ENCODE measurements at regions not wholly inside any gene's neighbourhood (a gene's known extent, or its start where the extent isn't known, plus 50 kb on each side); places are given as distances from the start of the nearest gene placed in this dataset.

DNA sequence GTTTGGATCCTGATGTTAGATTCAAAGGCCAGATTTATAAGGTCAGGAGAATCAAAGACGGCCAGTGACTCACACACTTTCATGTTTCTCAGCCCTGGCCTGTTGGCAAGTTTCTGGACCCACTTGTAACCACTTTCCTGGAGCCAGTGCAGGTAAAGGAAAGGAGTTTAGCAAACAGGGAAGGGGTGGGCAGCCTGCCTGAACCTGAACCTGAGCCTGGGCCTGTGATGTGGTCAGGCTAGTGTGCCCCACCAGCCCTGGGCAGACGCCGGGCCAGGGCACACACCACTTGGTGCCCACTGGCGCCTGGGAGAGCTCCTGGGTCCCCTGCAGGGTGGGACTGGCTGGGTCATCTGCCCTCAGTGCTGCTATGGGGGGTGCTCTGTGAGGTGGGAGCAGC lies 100.5 kb upstream of the SPRED2 start:
- DNase-seq (ENCODE audit: low spot score) = no peak

DNA sequence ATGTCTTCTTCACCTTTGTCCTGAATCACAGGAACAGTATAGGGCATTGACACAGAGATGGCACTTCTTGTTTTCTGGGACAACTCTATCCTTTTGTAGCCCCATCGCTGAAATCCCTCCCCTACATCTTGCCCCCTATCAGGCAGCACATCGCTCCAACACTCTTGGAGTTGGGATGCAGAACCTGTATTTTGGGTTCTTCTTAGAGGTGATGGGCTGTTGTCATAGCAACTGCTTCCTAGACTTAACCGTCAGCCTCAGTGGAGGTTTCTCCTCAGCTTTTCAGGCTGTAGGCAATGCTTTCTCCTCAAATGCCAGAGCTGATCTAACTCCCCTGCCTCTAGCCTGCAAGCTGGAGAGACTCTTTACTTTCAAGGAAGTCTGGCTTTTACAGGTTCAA lies 99.9 kb upstream of the SPRED2 start:
- DNase-seq (ENCODE audit: low spot score) = no peak

DNA sequence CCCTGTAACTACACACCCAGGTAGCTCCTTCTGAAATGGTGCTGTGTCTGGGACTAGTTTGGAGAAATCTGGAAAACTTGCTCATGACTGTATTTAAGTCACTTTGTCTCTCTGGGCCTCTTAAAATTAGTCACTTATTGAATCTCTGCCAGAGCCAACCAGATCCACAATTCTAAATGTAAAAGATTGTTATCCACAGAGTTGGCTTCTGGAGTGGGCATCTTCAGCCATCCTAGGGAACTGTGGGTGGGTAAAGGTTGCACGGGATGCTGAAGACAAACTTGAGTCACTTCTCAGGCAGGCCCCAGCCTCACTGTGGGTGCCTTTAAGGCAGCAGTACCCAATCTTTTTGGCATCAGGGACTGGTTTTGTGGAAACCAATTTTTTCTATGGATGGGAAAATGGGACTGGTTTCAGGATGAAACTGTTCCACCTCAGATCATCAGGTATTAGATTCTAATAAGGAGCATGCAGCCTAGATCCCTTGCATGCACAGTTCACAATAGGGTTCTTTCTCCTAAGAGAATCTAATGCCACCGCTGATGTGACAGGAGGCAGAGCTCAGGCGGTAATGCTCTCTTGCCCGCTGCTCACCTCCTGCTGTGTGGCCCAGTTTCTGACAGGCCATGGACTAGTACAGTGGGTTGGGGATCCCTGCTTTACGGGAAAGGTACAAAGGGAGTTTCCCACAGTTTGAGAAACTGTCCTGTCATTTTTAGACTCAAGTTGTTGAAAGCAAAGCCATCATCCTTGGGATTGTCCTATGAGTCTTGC lies 98.3 kb upstream of the SPRED2 start:
- DNase-seq (ENCODE audit: low spot score) = no peak

DNA sequence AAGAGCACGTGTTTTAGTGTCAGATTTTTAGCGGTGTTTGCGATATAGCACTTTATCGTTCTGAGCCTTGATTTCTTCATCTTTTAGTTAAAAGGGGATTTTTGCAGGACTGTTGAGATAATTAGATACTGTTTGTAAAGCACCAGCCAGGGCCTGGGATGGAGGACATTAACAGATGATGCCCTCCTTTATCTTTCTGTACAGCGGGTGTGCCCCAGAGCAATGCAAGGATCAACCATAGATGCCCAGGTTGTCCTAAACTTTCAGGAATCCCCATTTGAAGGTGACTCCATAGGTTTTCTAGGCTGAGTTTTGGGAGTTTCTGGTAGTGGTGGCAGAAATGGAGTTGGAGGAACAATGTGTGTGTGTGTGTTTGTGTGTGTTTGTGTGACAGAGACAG lies 97.0 kb upstream of the SPRED2 start:
- no peak for DNase-seq (ENCODE audit: low spot score)

DNA sequence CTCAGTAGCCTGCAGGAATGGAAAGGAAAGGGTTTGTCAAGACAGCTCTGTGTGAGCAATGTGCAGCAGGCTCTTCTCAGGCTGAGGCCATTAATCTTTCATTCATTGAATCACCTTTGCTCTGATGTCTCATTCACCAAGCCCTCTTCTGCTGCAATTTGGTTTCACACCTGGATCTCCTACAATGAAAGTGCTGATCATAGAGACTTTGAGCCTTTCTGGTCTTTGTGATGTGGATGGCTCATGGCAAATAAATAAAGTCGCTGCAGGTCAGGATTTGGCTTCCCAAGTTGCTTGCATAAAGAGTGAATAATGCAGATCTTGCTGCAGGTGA lies 95.8 kb upstream of the SPRED2 start:
- no peak for DNase-seq (ENCODE audit: low spot score)

DNA sequence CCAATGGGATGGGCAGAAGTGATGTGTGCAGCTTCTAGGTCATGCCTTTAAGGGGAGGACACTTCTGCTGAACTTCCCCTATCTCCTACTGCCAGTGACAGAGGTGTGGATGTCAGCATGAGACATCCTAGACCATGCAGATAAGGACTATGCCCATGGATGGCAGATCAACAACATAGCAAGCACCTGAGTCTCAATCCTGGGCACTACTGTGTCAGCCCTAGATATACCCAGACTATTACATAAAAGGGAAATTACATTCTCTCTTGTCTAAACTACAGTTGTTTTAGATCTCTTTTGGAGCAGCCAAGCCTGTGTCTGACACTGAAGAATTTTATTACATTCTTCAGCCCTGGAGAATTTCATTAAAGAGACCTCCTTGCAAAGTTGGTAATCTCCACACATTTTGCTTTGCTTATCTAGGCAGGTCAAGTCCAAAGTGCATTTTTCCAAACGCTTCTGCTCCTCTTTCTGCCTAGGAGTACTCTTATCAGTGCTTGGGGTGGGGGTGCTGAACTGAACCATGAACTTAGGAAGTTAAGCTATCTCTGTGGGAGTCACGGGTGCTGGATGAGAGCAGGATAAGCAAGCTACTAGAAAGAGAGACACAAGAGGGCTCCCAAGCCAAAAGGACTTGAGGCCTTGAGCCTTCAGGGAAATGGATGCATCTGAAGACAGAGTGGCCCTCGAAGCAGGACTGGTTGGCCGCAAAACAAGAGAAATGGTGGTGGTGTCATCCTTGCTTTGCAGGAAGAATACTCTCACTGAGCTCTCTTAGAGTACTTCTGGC lies 95.2 kb upstream of the SPRED2 start:
- no peak for DNase-seq (ENCODE audit: low spot score)

DNA sequence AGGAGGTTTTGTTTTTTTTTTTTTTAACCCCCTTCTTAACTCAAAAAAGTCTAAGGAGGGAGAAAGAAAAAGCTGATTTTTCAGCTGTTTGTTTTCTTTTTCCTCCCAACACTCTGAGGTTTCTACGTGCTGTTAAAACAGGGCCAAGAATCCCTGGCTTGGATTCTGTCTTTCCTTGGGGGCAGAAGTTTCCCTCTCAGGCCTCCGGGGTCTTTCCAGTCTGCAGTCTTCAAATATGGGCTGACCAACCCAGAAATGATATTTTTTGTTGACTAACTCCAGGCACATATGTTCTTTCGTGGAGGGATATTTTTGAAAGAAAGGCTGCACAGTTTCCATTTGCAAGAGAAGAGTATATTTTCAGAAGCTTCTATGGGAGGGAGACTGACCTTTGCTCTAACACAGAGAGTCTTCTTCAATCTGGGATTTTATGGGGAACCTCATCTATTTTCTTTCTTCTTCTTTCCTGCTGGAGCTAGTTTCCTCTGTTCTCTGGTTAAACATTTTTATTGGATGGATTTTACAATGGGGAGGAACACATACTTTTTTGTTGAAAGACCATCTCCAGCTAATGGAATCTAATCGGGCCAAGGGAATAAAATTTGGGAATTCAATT lies 93.3 kb upstream of the SPRED2 start:
- no peak for DNase-seq (ENCODE audit: low spot score)

DNA sequence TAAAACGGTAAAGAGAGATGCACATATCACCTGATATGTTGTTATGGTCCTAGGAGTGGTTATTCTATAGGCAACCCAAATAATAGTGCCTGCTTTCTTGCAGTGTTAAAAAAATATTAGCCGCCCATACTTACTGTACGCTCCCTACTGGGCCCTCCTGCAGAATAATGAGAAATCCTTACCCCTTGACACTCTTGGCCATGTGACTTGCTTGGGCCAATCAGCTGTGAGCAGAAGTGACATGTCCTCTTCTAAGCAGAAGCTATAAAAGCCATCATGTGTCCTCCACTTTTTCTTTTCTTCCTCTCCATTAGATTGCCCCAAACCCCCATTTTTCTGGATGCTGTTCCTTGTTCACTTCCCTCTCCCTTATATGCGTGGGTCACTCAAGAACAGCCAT lies 90.5 kb upstream of the SPRED2 start:
- no peak for DNase-seq (ENCODE audit: low spot score)

DNA sequence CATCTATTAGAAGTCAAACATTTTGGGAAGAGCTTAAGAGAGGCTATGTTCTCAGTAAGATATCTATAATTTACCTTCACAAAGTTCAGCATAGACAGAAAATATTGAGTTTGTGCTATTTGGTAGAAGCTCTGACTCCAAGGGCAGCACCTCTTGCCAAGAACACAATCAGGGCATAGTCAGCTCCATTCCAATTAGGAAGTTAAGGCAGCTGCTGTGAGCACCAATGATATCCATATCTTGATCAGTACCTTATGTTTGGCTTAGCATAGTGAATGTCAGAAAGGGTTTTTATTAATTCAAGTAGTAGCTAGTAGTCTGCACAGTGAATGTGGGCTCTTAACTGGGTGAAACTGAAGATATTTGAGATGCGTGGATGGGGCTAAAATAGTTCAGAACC lies 86.4 kb upstream of the SPRED2 start:
- no peak for DNase-seq (ENCODE audit: low spot score)

DNA sequence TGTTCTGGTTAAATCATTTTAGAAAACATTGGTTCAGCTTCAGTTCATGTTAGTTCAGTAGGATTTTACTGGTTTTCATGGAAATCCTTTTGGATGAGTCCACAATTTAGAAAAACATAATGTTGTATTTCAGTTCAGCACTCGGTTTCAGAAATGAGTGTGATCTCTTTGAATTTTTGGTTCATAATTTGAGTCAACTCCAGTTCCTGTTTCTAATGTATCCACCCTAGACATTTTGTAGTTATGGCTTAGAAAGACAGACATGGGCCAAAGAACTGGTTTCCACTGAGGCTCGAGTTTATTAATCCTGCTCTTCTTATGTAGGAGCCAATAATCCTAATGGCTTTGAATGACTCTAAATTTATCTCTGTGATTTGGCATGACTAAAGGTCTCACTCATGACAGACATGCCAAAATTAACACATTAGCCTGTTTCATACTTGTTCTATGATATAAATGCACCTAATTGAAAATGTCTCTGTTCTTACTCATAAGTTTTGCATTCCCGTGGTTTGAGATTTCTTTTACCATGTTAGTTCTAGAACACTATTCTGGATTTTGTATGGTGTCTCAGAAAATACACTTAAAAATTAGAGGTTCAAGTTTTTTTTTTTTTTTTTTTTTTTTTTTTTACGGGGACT lies 82.3 kb upstream of the SPRED2 start:
- DNase-seq (ENCODE audit: low spot score) = no peak

DNA sequence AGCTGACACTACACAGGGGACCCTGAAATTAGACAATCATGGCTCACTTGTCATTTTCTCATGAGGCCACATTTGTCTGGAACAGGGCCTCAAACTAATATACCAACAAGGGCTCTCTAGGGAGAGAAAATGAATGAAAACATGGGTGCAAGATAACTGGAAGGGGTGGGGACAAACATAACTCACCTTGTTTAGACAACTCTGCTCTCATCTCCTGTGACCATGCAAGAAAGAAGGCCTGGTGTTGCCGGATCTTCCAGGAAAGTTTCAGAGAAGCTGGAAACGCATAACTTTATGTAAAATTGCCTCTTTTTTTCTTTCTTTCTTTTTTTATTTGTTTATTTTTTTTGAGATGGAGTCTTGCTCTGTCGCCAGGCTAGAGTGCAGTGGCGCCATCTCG lies 80.4 kb upstream of the SPRED2 start:
- no peak for DNase-seq (ENCODE audit: low spot score)

DNA sequence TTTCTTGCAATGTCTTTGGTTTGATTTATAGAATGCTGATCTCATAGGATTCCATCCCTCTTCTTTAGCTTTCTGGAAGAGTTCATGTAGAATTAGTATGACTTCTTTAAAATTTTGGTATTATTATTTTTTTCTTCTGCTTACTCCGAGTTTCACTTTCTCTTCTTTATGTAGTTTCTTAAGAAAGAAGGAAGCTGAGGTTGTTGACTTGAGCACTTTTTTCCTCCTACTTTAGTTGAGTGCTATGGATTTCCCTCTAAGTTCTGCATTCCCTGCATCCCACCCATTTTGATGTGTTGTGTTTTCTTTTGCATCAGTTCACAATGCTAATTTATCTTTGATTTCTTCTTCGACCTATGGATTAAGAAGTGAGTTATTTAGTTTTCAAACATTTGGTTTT lies 78.9 kb upstream of the SPRED2 start:
- no peak for DNase-seq (ENCODE audit: low spot score)

DNA sequence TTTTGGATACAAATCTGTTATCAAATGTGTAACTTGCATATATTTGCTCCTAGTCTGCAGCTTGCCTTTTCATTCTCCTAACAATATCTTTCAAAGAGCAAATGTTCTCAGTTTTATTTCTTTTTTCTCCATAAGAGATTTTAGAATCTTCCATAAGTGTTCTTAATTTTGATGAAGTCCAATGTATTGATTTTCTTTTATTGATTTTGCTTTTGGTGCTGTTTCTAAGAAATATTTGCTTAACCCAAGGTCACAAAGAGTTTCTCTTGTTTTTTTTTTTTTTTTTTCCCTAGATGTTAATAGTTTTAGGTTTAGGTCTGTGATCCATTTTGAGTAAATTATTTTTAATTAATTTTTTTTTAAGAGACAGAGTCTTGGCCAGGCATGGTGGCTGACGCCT lies 75.8 kb upstream of the SPRED2 start:
- no peak for DNase-seq (ENCODE audit: low spot score)

DNA sequence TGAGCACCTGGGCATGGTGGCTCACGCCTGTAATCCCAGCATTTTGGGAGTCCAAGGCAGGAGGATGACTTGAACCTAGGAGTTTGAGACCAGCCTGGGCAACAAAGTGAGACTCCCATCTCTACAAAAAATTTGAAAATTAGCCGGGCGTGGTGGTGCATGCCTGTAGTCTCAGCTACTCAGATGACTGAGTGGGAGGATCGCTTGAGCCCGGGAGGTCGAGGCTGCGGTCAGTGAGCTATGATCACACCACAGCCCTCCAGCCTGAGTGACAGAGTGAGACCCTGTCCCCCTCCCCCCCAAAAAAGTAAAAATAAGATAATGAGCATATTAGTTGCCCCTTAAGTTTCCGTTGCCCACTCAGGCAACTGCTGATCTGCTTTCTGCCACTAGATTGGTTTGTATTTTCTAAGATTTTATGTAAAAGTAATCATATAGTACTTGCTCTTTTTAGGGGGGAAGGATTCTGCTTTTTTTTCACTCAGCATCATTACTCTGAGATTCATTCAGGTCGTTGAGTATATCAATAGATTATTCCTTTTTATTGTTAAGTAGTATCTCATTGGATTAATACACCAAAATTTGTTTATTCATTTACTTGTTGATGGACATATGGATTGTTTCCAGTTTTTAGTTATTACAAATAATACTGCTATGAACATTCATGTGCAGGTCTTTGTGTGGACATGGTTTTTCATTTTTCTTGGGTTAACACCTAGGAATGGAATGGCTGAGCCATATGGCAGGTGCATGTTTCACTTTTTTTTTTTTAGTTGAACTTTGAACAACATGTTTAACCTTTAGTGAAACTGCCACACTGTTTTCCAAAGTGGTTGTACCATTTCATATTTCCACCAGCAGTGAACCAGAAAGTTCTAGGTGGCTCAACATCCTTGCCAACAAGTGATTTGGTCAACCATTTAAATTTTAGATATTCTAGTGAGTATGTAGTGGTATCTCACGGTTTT lies 75.0 kb upstream of the SPRED2 start:
- DNase-seq (ENCODE audit: low spot score) = no peak

DNA sequence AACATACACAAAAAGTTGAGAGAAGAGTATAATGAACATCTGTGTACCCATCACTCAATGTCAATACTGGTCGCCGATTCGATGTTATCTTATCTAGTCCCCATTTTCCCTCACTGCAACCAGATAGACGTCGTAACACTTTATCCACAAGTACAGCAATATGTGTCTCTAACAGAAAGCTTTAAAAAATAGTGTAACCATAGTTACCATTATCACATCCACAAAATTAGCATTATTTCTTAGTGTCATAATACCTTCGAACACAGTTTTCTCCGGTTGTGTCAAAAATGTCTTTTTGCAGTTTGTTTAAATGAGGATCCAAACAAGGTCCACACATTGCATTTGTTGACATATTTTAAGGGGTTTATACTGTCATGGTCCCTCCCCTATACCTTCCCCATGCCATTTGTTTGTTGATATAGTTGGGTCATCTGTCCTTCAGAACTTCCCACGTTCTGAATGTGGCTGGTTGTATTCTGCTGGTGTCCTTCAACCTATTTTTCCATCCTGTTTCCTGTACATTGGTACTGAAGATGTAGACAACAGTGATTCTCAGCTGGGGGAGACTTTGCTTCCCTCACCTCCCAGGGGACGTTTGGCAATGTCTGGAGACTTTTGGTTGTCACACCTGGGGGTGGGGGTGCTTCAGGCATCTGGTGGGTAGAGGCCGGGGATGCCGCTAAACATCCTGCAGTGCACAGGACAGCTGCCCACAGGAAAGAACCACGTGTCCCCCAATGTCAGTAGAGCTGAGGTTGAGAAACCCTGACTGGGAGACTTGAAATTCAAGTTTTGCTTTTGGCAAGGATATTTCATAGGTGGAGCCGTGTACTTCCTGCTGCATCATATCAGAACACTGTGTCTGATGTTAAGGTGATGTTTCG lies 72.7 kb upstream of the SPRED2 start:
- no peak for DNase-seq (ENCODE audit: low spot score)

DNA sequence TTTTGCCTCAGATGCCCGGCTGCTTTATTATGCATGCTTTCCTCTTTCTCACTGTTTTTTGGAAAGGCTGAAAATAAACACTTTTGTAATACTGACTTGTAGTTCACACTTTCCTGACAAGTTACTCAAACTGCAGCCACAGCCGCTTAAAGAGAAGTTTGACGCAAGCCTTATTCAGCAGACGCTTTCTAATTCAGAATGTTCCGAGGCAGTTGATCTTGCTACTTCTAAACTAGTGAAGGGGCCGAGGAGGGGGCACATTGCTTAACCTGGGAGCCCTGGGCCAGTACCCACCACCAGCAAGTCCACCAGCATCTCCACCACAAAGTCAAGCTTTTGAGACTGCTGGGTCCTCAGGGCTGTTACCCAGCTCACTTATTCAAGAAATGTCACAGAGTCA lies 71.8 kb upstream of the SPRED2 start:
- DNase-seq (ENCODE audit: low spot score) = no peak

DNA sequence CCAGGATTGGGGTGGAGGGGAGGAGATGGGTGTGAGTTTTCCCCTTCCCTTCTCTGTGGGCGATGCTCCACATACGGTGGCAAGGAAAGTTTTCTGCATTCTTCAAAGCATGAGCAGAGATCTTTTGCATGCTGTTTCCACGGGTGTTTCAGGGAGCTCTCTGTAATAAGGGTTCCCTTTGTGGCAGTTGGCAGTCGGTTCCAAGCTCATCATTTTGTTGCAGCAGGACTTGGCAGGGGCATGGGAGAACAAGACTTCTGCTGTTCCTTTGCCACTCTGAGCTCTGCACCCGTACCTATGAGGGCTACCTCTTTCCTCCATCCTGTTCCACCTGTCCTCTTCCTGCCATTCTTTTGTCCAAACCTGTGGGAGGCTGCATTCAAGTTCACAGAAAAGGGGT lies 71.3 kb upstream of the SPRED2 start:
- no peak for DNase-seq (ENCODE audit: low spot score)

DNA sequence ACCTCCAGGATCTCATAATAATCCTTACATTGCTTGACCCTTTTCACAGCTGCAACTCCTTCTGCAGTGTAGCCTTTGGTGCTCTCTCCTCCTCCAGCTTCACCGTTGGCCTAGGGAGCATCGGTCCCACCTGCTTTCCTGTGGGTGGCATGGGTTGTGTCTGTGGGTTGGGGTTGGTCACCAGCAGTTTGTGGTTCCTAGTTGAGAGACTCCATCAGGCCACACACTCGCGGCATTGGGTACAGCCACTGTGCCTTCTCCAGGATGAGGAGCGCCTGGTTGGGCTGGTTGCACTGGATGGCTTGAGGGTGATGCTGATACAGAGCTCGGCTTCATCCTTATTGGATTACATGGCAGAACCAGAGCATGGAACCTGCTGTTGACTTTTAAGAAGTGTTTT lies 69.4 kb upstream of the SPRED2 start:
- DNase-seq (ENCODE audit: low spot score) = no peak

DNA sequence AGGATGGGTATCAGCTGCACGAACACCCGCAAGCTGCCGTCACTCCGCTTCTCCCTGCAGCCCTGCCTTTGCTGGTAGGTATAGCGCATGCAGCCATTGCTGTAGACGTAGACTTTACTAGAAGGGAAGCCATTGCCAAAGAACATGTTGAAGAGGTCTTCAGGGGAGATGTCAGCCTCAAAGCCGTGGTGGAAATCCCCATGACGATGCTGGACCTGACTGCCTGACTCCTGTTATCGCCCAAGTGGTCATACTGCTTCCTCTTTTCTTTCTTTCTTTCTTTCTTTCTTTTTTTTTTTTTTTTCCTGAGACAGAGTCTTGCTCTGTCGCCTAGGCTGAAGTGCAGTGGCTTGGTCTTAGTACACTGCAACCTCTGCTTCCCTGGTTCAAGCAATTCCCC lies 68.7 kb upstream of the SPRED2 start:
- DNase-seq (ENCODE audit: low spot score) = no peak

DNA sequence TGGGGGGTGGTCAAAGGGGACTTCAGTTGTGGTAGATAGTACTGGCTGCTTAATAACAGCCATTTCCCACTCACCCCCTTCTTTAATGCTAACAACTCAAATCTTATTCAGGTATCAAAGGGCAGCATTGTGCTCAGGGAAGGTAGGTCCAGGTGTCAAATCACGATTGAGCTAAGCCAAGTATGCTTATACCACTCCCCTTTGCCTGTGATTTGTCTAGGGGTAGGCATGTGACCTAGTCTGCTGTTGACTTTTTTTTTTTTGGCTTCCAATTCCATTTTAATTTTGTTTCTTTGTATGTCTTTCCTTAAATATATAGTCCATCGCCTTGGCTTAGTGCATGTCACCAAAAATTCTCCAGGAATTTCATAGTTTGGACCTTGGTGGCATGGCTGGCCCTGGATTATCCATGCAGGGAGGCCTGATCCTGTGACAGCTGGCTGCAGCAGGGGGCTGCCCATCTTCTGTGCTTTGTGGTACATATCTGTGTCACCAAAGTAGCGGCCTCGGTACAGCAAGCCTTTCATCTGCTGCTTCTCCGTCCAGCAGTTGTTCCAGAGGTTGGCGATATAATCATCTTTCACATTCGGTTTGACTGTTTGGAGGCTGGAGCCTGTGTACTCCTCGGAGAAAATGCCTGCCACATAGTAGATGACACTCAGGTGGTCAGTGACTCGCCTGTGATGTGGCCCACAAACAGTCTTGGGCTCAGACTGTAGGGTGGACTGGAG lies 68.1 kb upstream of the SPRED2 start:
- DNase-seq (ENCODE audit: low spot score) = no peak
